GM21423 (cell line): ENCODE measurements at regions not wholly inside any gene's neighbourhood (a gene's known extent, or its start where the extent isn't known, plus 50 kb on each side); places are given as distances from the start of the nearest gene placed in this dataset.
"Not testable (repeated sequence)": the region's sequence is repeated elsewhere in the genome, so short reads cannot be mapped to it uniquely, and the experiment has no call there.

Experiments used
- ATAC-seq: cut with Tn5 transposase; IDR thresholded peaks from one replicate; pipeline ENCODE4 v1.9.1; 2021; ENCODE audit warnings: mild to moderate bottlenecking, moderate library complexity; ENCODE audit not compliant: unreplicated experiment

DNA sequence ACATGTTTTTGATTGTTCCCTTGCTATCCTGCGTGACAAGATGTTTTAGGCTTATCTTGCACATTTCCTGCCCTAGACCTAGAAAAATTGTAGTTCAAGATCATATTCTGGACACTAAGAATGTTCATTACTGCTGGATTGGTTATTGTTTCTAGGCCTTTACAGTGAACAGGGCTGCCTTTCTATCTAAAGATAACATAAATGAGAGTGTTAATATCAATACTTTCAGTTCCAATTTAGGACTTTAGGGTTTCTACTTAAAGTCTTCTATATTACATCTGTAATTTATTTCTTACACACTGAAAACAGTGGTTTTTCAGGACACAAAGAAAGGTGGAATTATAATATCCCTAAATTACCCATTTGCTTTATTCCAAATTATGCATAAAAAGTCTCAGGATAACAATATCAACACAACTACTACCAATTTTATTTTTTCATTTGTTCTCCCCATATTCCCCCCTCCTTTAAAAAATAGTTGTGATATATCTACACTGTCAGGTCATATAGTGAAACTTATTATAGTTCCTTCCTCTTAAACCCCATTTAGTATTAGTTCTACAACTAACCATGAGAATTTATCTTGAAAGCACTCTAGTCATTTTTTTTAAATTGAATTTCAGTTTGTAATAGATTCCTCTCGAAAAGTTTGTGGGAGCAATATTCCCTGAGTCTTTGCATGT is 293.9 kb upstream of the RIOK2 start:
- ATAC-seq, result no peak

DNA sequence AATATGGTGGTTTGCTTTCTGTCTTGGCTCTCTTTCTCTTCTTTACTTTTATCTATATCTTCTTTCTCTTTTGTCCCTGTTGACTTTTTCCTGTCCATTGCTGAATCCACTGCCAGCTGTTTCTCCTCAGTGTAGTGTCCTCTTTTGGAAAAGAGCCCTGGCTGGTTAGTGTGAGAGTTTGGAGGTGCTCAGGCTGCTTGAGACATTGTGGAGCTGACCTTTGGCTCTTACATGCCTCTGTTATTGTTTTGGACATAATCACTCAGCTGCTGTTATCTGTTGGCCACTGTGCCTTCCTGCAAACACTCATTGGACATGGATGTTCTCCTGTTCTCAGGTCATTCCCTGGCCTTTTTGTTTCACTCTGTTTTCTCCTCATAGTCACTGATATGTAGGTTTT is 295.4 kb upstream of the RIOK2 start:
- no peak for ATAC-seq

DNA sequence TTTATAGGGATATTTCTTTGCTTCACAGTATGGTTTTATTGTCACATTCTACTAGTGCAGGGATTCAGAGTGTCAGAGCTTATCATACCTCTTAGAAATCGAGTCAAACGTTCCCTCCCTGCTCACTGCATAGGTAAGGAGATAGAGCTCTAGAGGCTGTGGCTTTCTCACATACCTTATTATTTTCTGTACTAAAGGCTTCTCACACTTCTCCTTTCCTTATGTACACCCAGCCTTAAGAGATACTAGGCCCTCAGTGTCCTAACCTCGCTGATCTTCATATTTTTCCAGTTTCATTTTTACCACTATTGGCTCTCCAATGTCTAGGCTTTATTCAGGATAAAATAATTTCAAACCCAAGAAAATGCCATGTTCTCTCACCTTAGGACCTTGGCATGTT is 297.3 kb upstream of the RIOK2 start:
- no peak for ATAC-seq

DNA sequence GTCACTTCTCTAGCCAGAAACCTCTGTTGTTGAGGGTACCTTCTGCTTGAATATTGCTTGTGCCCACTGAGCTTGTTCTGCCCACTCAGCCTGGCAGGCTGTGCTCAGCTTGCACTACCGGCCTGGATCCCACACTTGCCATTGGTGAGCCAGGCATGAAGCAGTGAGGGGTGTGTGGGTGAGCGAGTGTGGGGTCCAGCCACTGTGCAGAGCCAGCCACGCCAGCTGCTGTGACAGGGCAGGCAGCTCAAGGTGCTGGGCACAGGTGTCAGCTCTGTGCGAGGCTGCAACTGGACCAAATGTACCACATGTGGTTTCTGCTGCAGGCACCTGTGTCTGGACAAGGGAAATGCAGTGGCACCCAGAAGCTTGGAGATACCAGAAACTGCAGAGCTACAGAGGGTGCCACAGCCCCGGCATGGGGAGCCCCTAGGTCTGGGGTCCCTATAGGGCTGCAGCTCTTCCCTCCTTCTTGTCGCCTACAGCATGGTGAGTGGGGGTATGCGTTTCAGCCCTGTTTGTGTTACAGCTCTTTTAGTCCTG is 305.1 kb upstream of the RIOK2 start:
- ATAC-seq, result no peak

DNA sequence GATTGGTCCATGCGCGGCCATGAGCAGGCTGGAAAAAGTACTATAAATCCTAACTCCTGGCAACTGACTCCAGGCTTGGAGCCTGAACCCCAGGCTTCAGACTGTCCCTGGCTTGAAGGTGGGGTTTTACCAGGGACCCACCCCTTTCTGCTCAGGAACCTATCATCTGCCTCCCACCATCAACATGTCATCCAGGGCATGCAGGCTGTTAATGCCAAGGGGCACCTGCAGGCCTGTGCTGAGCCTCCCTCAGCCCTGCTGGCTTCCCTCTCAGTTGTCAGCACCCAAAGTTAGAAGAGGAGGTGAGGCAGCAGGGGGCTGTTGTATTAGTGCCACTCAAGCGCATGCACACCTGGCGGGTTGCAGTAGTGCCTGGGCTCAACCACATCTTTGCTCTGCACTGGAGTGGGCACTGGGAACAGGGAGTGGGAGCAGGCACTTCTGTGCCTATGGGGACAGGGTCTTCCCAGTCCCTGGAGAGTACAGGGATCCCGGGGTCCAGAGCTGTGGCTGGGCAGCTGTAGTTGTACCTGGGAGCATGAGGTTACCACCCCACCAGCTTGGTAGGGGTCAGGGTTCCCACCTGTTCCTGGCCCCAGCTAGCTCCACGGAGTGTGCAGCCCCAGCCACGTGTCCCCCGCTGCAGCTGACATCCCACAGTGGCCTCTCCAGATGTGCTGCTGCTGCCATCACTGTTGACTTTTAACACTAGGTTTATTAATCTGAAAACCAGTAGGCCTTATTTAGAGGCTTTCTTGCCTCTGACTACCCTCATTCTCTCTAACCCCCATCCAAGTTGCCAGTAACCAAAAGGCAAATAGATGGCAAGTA is 306.2 kb upstream of the RIOK2 start:
- ATAC-seq, result no peak

DNA sequence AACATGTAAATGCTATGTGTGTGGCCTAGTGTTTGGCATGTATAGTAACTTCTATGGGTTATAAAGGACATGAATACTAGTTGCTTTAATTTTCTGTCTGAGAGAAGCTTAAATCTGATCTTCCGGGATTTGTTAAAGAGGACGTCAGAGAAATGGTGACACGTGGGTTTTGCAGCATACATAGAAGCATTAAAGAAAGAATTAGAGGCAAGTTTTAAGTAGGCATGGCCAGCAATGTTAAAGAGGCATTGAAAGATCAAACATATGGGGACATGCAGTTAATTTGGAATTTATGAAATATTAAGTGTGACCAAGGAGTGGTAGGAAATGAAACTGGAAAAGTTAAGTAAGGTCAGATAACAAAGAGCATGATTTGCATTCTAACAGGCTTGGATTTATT is 311.4 kb upstream of the RIOK2 start:
- no peak for ATAC-seq

DNA sequence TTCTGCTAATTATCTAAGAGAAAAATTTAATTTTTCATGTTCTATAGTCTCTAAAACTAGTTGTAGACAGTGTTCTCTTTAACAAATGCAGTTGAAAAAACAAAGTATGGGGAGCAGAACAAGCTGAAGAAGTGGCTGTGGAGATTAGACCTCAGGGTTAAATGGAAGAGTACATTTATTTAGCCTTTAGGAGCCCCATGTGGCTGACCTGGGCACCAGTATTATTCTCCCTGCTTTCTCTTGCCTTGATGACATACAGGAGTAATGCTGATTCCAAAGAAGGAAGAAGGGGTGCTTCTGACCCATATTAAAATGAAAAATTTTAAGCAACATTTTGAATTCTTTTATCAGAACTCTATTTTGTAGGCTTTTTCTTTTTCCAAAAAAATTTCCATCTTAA is 312.3 kb upstream of the RIOK2 start:
- ATAC-seq, result no peak

DNA sequence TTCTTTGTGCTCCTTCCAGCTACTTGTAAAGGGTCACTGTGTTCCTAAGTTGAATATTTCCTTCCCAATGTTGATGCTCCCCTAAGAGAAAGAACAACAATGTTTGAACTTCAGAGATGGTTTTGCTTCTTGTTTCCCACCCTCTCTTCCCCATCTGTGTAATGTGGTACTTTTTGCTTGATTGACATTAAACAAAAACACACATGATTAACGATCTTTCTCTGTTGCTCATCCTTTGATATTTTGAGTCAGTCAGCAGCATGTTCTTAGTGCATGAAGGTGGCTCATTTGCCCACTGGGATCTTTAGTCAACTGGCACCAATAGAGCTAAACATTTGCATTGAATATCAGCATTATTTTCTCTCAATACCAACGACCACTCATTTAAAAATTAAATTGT is 313.0 kb upstream of the RIOK2 start:
- no peak for ATAC-seq

DNA sequence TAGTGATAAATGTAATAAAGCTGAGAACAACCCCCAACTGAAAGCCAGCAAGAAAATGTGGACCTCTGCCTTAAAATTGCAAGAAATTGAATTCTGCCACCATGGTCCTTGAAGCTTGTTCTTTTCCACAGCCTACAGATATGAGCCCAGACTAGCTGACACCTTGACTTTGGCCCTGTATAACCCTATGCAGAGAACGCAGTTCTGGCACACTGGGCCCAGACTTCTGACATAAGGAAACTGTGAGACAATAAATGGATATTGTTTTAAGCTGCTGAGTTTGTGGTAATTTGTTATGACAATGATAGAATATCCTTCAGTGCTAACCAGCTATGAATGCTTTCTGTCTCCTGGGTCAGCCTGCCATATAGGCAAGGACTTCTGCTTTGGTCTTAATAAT is 315.6 kb upstream of the RIOK2 start:
- ATAC-seq, result no peak

DNA sequence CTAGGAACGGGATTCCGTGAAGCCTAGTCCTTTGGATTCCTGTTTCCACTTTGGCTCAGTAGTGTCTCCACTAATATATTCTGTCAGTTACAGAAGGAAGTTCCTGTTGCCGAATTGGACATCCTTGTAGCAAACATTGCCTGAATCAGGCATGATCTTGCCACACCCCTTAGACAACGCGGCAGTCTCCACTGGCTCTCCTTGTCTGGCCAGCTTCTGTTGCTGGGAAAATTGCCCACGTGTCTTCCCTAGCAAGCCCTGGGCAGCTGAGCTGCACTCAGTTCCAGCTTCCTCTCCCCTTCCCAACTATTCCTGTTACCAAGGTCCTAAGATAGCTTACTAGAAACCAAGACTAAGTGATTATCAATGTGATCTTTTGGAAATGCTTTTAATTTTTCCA is 316.6 kb upstream of the RIOK2 start:
- ATAC-seq, result no peak

DNA sequence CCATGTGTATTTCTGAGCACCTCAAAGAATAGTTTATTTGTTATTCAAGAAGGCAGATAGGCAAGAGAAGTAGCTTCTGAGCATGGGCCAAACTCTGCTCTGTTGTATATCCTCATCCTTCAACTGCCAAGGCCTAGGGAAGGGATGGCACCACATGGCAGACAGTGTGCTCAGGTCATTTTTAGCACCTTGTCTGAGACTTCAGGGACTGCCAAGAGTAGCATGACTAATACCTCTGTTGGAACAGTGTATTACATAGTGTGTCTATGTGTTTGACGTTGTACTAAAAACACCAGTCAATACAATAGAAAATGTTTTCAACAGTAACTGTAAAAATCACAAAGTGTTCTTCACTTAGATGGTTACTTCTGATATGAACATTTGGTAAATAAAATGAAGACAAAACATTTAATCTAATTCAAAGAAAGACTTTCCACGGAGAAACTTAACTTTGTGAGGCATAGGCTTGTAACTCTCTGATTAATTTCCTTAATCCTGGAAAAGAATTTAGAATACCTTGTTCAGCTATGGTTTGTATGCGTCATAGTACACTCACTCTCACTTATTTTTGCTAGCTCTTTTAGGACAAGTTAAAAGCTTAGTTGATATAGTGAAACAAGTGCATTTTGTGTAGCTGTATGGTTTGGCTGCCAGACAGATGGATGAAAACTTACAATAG is 318.4 kb upstream of the RIOK2 start:
- no peak for ATAC-seq

DNA sequence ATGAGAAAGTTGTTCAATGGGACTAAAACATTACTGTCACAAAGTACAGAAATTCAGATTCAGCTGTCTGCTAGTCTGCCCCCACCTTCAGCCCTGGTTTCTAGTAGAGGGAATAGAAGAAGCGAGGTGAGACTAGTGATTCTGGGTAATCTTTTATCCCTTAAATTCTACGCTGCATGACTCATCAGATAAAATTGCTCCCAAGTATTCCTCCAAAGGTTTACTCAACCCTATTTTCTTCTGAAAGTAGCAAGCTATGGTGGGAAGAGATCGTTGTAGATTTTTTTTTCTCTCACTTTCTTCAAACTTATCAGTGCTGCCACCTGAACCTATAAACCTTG is 318.9 kb upstream of the RIOK2 start:
- no peak for ATAC-seq

DNA sequence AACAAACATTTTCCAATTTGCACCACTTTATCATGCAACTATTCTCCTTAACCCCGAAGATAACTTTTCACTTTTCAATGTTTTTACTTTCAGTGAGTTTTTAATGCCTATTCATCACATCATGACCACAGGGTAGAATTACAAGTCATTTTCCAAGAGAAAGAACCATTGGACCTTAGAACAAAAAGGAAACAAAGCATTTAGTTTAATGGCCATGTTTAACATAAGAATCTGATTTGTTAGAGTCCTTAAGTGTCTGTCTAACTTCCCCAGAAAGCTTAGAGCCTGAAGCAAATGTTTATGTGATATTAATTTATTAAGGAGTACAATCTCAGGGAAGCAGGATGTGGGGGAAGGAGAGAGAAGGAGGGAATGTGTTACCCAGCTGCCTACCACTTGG is 325.8 kb upstream of the RIOK2 start:
- ATAC-seq, result no peak

DNA sequence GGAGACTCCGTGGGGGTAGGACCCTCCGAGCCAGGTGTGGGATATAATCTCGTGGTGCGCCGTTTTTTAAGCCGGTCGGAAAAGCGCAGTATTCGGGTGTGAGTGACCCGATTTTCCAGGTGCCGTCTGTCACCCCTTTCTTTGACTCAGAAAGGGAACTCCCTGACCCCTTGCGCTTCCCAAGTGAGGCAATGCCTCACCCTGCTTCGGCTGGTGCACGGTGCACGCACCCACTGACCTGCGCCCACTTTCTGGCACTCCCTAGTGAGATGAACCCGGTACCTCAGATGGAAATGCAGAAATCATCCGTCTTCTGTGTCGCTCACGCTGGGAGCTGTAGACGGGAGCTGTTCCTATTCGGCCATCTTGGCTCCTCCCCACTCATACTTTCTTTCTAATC is 336.5 kb upstream of the RIOK2 start:
- not testable (repeated sequence) for ATAC-seq

DNA sequence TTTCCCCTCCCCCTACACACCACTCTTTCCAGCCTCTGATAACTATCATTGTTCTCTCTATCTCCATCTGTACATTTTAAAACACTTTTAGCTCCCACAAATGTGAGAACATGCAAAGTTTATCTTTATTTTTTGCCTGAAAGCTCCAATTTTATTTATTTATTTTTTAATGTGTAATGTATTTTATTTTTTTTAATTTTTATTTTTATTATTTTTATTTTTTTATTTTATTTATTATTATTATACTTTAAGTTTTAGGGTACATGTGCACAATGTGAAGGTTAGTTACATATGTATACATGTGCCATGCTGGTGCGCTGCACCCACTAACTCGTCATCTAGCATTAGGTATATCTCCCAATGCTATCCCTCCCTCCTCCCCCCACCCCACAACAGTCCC is 340.3 kb upstream of the RIOK2 start:
- ATAC-seq, result not testable (repeated sequence)

DNA sequence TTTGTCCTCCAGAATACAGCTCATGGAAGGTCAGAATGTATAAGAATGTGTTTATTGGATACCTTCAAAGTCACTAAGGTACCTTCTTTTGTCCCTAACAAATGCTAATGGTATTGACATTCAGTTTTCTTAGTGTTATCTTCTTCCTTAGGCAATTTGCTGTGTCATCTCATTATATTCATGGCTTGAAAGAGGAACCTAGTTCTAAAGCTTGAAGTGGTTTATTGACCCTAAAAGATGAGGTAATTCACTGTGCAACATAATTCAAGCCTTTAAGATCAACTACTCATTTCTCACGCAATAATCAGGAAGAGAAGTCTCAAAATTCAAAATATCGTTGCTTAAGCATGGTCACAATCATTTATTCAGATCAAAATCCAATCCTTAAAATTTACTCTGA is 342.7 kb upstream of the RIOK2 start:
- no peak for ATAC-seq

DNA sequence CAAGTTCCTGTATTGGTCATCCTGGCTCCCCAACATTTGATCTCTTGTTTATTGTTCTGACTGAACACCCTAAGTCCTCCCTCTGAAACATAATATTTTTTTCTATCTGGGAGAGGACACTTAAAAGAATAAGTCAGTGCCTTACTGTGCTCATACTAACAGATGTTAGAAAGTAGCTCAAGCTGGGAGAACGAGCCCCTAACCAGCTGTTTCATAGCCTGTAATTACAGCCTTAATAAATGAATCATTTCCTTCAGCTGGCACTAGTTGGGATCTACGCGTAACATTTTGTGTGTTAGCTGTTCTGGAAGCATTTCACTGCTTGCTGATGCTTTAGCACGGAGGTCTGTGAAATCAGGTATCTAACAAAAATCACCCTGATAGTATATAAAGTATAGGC is 345.9 kb upstream of the RIOK2 start:
- no peak for ATAC-seq

DNA sequence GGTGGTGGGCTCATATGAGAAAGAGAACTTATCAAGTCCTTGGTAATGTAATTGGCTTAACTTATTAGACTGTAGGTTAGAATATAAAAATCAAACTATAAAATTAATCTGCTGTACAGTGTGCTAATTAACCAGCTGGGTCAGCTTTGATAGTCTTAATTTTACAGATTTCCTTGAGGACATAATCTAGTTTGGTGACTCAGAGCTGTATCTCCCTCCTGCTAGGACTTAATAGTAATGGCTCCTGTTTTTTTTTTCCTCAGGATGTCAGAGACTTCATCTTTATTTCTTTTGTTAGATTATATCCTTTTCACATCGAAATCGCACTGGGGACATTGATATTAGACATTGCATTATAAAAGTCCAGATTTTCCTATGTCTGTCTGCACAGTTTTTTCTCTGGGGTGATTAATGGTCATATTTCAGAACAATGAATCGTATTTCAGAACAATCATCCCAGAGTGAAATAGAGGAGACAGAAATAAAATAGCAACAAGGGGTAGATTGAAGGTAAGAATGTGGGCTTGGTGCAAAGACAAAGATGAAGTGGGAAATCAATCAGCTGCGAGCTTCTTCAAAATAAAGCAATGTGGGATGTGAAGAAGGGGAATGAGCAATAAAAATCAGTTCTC is 346.4 kb upstream of the RIOK2 start:
- no peak for ATAC-seq

DNA sequence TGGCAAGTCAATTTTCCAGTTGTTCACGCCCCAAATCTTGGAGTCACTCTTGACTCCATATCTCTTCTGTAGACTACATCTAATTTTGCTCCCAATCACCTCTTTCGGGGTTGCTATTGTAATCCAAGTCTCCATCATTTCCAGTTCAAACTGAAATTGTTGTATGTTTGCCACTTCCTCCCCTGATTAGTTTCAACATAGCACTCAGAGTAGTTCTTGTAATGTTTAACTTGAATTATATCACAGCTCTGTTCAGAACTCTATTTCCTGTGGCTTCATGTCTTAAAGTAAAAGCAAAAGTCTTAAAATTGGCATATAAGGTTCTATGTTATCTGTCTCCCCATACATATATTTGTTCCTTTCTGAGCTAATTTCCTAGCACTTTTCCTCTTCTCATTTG is 348.5 kb upstream of the RIOK2 start:
- peak; percentile 93 for ATAC-seq

DNA sequence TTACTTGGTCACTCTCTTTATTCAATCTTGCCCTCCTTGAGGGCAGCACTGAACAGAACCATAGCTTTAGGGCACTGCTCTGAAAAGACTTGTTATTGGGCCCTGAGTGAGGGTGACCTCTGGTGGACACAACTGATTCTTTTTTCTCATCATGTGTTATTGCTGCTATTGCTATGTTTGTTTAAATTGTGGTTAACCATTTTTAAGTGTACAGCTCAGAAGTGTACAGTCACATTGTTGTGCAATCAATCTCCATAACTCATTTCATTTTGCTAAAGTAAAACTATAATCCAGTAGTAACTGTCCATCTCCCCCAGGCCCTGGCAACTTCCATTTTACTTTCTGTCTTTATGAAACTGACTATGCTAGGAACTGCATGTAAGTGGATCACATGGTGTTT is 351.1 kb upstream of the RIOK2 start:
- ATAC-seq, result peak; percentile 64

DNA sequence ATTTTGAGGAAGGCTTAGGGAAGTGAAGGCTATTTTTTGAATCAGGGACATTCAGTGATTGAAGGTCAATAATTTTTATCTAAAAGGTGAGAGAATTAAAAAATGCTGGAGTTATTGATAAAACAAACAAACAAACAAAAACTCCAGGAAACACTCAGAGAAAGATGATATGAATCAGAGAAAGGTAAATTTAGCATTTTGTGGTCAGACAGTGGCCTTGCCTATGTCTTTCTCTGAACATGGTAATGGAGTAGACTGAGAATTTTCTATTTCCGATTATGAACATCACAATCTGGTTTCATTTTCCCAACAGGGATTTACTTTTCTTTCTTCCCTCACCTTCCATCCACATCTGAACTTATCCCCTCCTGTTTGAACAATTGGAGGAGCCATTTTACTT is 353.6 kb upstream of the RIOK2 start:
- ATAC-seq, result no peak
